Mucosa of descending colon (tissue), 3 donors: ENCODE measurements at regions not wholly inside any gene's neighbourhood (a gene's known extent, or its start where the extent isn't known, plus 50 kb on each side); places are given as distances from the start of the nearest gene placed in this dataset.
"Not testable (repeated sequence)": the region's sequence is repeated elsewhere in the genome, so short reads cannot be mapped to it uniquely, and the experiment has no call there.

Experiments used
- ATAC-seq: fragments of 200-7000 bp; cut with Tn5 transposase; one replicate; pipeline ENCODE4 v1.9.1; 2020; ENCODE audit warnings: mild to moderate bottlenecking, moderate library complexity
- DNase-seq, 3 donors: peaks; one replicate each; pipeline ENCODE4 v3.0.0-alpha.2; 2020
- H3K36me3 ChIP-seq: fragments of 200-600 bp; one replicate; pipeline ENCODE4 v1.8.0; 2021; ENCODE audit warnings: low read depth, mild to moderate bottlenecking
- H3K4me1 ChIP-seq: fragments of 200-600 bp; one replicate; pipeline ENCODE4 v1.8.0; 2021; ENCODE audit warnings: low read depth, mild to moderate bottlenecking
- H3K4me3 ChIP-seq: fragments of 200-600 bp; one replicate; pipeline ENCODE4 v1.8.0; 2021; ENCODE audit warnings: mild to moderate bottlenecking
- H3K9me3 ChIP-seq: fragments of 200-600 bp; one replicate; pipeline ENCODE4 v1.8.0; 2021; ENCODE audit warnings: mild to moderate bottlenecking
- CTCF ChIP-seq: fragments of 200-600 bp; IDR thresholded peaks from one replicate; pipeline ENCODE4 v1.8.0; 2022; ENCODE audit warnings: antibody characterized with exemption, mild to moderate bottlenecking
- intact Hi-C, 2 donors: fragments of 100-400 bp; cut with DNase I in 1 of 2; cut with micrococcal nuclease in 1 of 2; formaldehyde crosslinking; loops; one replicate each; pipeline versions ENCODE4 v1.11.0 to v1.11.1; 2022; cut with DNase I, micrococcal nuclease
- donor health status: DM: no; HTN: no; CAD: no; lungs with moderate emphysema.
- donor health status: DM: no; HTN: no; CAD: no.
- donor health status: DM: no; HTN: yes; CAD: no.

- DNase-seq (no peak), ATAC-seq (no peak)
- no peak for TF ChIP-seq CTCF
- H3K4me3 ChIP-seq, result no peak overlapping the region
- H3K36me3 ChIP-seq, result no peaks in the 10 kb centered on the region
- no peaks in the 10 kb centered on the region for H3K9me3 ChIP-seq
- intact Hi-C loops, result no loop called here
- no peaks in the 10 kb centered on the region for H3K4me1 ChIP-seq
Observed at GRCh38 chr2:67179526-67179925, 217.6 kb upstream of the ETAA1 start.

DNA sequence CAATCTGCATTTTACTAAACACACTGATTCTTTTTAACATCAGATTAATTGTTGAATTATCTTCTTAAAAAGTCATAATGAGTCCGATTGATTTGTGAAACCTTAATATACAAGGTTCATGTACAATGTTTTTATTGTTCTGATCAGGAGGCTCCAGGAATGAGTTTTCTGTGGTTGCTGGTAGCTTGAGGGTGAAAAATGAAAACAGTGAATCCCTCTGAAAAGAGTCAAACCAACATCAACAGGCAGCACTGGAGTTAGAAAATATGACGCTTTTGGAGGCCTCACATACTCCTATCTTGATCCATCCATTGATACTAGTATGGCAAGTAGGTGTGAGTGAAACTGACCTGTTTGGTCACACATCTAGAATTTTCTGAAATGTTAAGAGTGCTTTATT lies 216.3 kb upstream of the ETAA1 start:
- H3K36me3 ChIP-seq, result no peaks in the 10 kb centered on the region
- ATAC-seq (no peak), DNase-seq (no peak)
- no peaks in the 10 kb centered on the region for H3K9me3 ChIP-seq
- TF ChIP-seq CTCF, result no peak
- intact Hi-C loops, result no loop called here
- H3K4me1 ChIP-seq, result no peaks in the 10 kb centered on the region
- no peak overlapping the region for H3K4me3 ChIP-seq

DNA sequence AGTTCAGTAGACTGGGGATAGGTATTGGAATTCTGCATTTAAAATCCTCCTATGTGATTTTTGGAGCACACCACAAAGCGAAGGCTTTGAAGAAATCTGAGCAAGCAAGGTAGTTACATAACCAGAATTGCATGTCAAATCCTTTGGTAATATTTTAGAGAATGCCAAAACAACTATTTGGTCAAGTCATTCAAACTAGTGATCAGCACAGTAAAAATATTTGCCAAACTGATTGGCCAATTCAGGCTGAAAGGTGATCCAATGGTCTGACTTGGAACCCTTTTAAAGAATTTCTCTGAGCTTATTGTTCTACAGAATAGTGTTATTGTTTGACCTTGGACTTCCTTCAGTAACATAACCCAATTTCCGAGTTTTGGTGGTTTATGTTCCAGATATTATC lies 214.2 kb upstream of the ETAA1 start:
- intact Hi-C loops, result no loop called here
- H3K9me3 ChIP-seq, result no peaks in the 10 kb centered on the region
- H3K4me3 ChIP-seq, result no peak overlapping the region
- H3K4me1 ChIP-seq, result no peaks in the 10 kb centered on the region
- no peak for TF ChIP-seq CTCF
- H3K36me3 ChIP-seq, result no peaks in the 10 kb centered on the region
- no peak for ATAC-seq
- DNase-seq, result no peak

GRCh38 chr2:67186326-67186725 lies 210.8 kb upstream of the ETAA1 start:
- ATAC-seq, result no peak
- intact Hi-C loops, result no loop called here
- Histone ChIP-seq H3K9me3 (no peaks in the 10 kb centered on the region), H3K36me3 (no peaks in the 10 kb centered on the region), H3K4me1 (no peaks in the 10 kb centered on the region), H3K4me3 (no peak overlapping the region)
- TF ChIP-seq CTCF, result no peak
- DNase-seq, result no peak

DNA sequence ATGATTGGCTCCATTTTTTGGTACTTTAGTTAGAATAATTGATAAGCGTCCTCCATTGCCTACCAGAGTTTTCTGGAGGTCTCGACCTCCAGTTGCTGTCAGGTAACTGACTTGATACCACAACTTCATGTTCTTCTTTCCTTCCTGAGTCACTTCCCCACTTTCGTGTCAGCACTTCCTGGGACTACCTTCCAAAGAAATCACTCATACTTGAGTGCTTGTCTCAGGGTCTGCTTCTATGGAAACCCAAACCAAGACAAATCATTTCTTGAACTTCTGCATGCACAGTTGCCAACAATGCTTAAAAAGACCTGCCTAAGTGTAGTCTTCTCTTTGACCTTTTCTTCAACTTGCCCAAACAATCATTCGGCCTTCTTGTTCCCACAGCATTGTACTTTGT lies 210.3 kb upstream of the ETAA1 start:
- intact Hi-C loops, result no loop called here
- no peak for ATAC-seq
- no peaks in the 10 kb centered on the region for H3K9me3 ChIP-seq
- no peak for DNase-seq
- no peaks in the 10 kb centered on the region for H3K36me3 ChIP-seq
- no peak overlapping the region for H3K4me3 ChIP-seq
- H3K4me1 ChIP-seq, result no peaks in the 10 kb centered on the region
- no peak for TF ChIP-seq CTCF

- DNase-seq, H3K4me3 ChIP-seq, H3K4me1 ChIP-seq, intact Hi-C loops, ATAC-seq, H3K9me3 ChIP-seq, H3K36me3 ChIP-seq: not testable (repeated sequence)
Observed at GRCh38 chr2:67195327-67195726, 201.8 kb upstream of the ETAA1 start.
